Hippocampal formation (tissue), 2 donors: ENCODE measurements at regions not wholly inside any gene's neighbourhood (a gene's known extent, or its start where the extent isn't known, plus 50 kb on each side); places are given as distances from the start of the nearest gene placed in this dataset.
"Not testable (repeated sequence)": the region's sequence is repeated elsewhere in the genome, so short reads cannot be mapped to it uniquely, and the experiment has no call there.

Experiments
- DNase-seq, 2 donors: peaks; one replicate each; lab custom pipeline; 2025; lab: John Stamatoyannopoulos, UW

GRCh38 chrX:136975684-136976470, 57.9 kb downstream of the GPR101 start:
- DNase-seq = no peak

GRCh38 chrX:136967966-136968365, 65.8 kb downstream of the GPR101 start:
- no peak for DNase-seq

- DNase-seq = no peak
Observed at GRCh38 chrX:136963973-136964372, 69.8 kb downstream of the GPR101 start.

GRCh38 chrX:136961594-136962135, 72.1 kb downstream of the GPR101 start:
- no peak for DNase-seq

- no peak for DNase-seq
Observed at GRCh38 chrX:136954930-136955329, 74.4 kb upstream of the RBMX start.

- peak; percentile 9 to 14 for DNase-seq
Observed at GRCh38 chrX:136953867-136954787, 73.6 kb upstream of the RBMX start.

- DNase-seq = no peak
Observed at GRCh38 chrX:136950211-136950610, 69.7 kb upstream of the RBMX start.

- DNase-seq = no peak
Observed at GRCh38 chrX:136941396-136942337, 61.1 kb upstream of the RBMX start.

GRCh38 chrX:136936183-136936549, 55.6 kb upstream of the RBMX start:
- DNase-seq = no peak

GRCh38 chrX:136935533-136936182, 55.1 kb upstream of the RBMX start:
- not testable (repeated sequence) for DNase-seq

GRCh38 chrX:136934652-136935051, 54.1 kb upstream of the RBMX start:
- DNase-seq = not testable (repeated sequence)

- DNase-seq = no peak
Observed at GRCh38 chrX:136933611-136934145, 53.2 kb upstream of the RBMX start.

GRCh38 chrX:136931661-136932060, 51.1 kb upstream of the RBMX start:
- no peak for DNase-seq
